ENCODE measurements at regions not wholly inside any gene's neighbourhood (a gene's known extent, or its start where the extent isn't known, plus 50 kb on each side); places are given as distances from the start of the nearest gene placed in this dataset.

DNA sequence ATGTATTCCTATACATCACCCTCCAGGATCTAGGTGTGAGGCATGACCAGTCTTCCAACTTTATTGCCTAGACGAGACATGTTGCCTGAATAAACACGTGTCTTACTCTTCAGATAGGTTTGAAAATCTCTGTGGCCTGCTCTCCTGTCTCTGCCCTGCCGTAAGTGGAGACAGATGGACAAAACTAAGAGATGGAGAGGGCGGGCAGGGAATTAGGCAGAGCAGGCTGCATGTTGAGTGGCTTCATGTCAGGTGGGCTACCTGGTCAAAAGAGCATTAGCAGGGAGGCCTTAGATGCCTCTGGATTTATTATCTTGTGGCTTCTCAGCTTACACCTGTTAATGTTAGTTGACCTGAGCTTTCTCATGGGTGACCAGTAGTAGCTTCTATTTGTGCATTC is 59.0 kb upstream of the TULP4 start:
- ATAC-seq (no peak), FAIRE-seq (no peak), DNase-seq (ENCODE audit: extremely low read depth in 1 of 4, low spot score in 3 of 4) (no peak)
- no peaks in the 10 kb centered on the region for H3K9me1 ChIP-seq (ENCODE audit: control insufficient read depth, insufficient read depth, low read length)
- in situ Hi-C loops (cut with MboI) (no loop called here), intact Hi-C loops (cut with micrococcal nuclease) (no loop called here)
- H2AFZ ChIP-seq (ENCODE audit: low read depth, low read length), result no peak overlapping the region
- H4K20me1 ChIP-seq (replicated peaks; ENCODE audit: control insufficient read depth, insufficient read depth, low read length), result no peaks in the 10 kb centered on the region
- BruUV-seq (replicated peaks), result no TSS peak
- H3K4me3 ChIP-seq, result no peak overlapping the region
- peaks cover 6% of the 10 kb centered on the region; the same call in 2 of the 3 replicates for H3K36me3 ChIP-seq (ENCODE audit: control insufficient read depth, insufficient read depth, low read length)
- POLR2A ChIA-PET, result interaction anchor here (0.6 to 0.8 kb wide), 2 partner anchors 21 to 768 kb away, joined by 3 read pairs; no protein-coding TSS in a partner anchor
- H3K4me2 ChIP-seq (ENCODE audit: insufficient read depth, low read length), result no peak overlapping the region
- H3K9me3 ChIP-seq (replicated peaks; ENCODE audit: control insufficient read depth, insufficient read depth, low read depth, low read length), result no peaks in the 10 kb centered on the region
- CTCF ChIA-PET (ENCODE audit: low intra/inter-chr PET ratio), result no interaction called here
- WGBS (ENCODE audit: insufficient coverage, low coverage, missing lambda C conversion rate), result 93% methylated on average over 4 of the region's 4 CpGs
- no peaks in the 10 kb centered on the region for H3K27me3 ChIP-seq (ENCODE audit: control insufficient read depth in 2 of 2, insufficient read depth in 2 of 2, low read length in 2 of 2)
- peaks cover 14% of the 10 kb centered on the region; the same call in 1 of the 3 replicates for H3K79me2 ChIP-seq (ENCODE audit: control insufficient read depth, insufficient read depth, low read length)
- H3K27ac ChIP-seq (ENCODE audit: extremely low read depth, low read depth, low read length), result no peak overlapping the region
- H3K9ac ChIP-seq (ENCODE audit: insufficient read depth in 1 of 2, low read depth in 2 of 2, low read length in 2 of 2), result no peak overlapping the region
- TF ChIP-seq CTBP1 (IDR thresholded peaks at IDR 0.05; ENCODE audit: borderline replicate concordance) (no peak), ZNF707 (CRISPR knock-in tag; conservative IDR thresholded peaks at IDR 0.05) (no peak), MYBL2 (IDR thresholded peaks at IDR 0.05; ENCODE audit: low read depth) (no peak), MYBL2 (CRISPR knock-in tag; IDR thresholded peaks at IDR 0.05; ENCODE audit: borderline replicate concordance) (no peak), POLR2A (conservative IDR thresholded peaks at IDR 0.05) (no peak)
- peaks cover 0 to 12% of the 10 kb centered on the region in 2 experiments; a peak in 3 of 5 replicates for H3K4me1 ChIP-seq (replicated peaks in 1 of 2; ENCODE audit: control insufficient read depth in 2 of 2, insufficient read depth in 2 of 2, low read length in 2 of 2)

DNA sequence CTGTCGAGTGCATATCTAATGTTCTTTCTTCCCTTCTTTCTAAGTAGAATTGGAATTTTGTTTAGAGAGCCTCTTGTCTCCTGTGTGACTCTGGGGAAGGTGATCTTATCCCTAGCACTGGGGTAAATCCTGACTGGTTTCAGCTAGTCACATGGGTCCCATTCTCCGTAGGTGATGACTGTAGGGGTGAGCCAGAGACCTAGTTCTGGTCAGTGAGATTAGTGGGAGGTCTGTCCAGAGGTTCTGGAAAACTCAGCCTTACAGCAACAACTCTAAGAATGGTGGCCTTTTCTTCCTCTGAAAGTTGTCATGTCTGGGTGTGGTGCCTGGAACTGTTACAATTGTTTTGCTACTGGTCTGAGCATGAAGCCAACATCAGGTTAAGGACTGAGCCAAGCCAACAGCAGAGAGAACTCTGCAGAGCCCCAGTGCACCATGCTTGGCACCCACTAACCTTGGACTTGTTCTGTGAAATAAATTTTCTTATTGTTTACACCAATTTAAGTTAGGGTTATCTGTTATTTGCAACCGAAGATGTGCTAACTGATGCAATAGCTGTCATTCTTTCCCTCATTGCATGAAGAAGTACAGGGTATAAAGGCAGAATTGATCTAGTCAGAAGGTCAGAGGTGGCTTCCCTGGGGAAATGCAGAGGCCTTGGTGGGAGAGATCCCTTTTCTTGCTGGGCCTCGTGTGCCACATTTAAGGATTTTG is 56.8 kb upstream of the TULP4 start:
- H3K36me3 ChIP-seq (ENCODE audit: control insufficient read depth, insufficient read depth, low read length), result peaks cover 6% of the 10 kb centered on the region; the same call in 2 of the 3 replicates
- no peak overlapping the region; a peak in 1 of 4 replicates for H3K9ac ChIP-seq (ENCODE audit: insufficient read depth in 1 of 2, low read depth in 2 of 2, low read length in 2 of 2)
- no peaks in the 10 kb centered on the region for H3K9me3 ChIP-seq (replicated peaks; ENCODE audit: control insufficient read depth, insufficient read depth, low read depth, low read length)
- in situ Hi-C loops (cut with MboI) (no loop called here), intact Hi-C loops (cut with micrococcal nuclease) (no loop called here)
- H3K79me2 ChIP-seq (ENCODE audit: control insufficient read depth, insufficient read depth, low read length), result peaks cover 20% of the 10 kb centered on the region; the same call in 1 of the 3 replicates
- H3K9me1 ChIP-seq (ENCODE audit: control insufficient read depth, insufficient read depth, low read length), result no peaks in the 10 kb centered on the region
- ChIA-PET CTCF (ENCODE audit: low intra/inter-chr PET ratio) (no interaction called here), POLR2A (interaction anchor here (0.7 kb wide), 2 partner anchors 9 to 26 kb away, joined by 3 read pairs; no protein-coding TSS in a partner anchor)
- H3K4me3 ChIP-seq, result no peak overlapping the region
- no peaks in the 10 kb centered on the region for H3K27me3 ChIP-seq (ENCODE audit: control insufficient read depth in 2 of 2, insufficient read depth in 2 of 2, low read length in 2 of 2)
- H3K4me2 ChIP-seq (ENCODE audit: insufficient read depth, low read length), result peak overlapping the region; percentile 38; the same call in 1 of the 2 replicates
- no peak overlapping the region for H3K27ac ChIP-seq (ENCODE audit: extremely low read depth, low read depth, low read length)
- no peaks in the 10 kb centered on the region for H4K20me1 ChIP-seq (replicated peaks; ENCODE audit: control insufficient read depth, insufficient read depth, low read length)
- H3K4me1 ChIP-seq (replicated peaks in 1 of 2; ENCODE audit: control insufficient read depth in 2 of 2, insufficient read depth in 2 of 2, low read length in 2 of 2), result peaks cover 0 to 12% of the 10 kb centered on the region in 2 experiments; a peak in 3 of 5 replicates
- WGBS (ENCODE audit: insufficient coverage, low coverage, missing lambda C conversion rate), result 22% methylated on average over 4 of the region's 4 CpGs
- ATAC-seq, result peak; percentile 93
- peak in 2 of 4 experiments; percentile 39 to 48 for DNase-seq (ENCODE audit: extremely low read depth in 1 of 4, low spot score in 3 of 4)
- H2AFZ ChIP-seq (ENCODE audit: low read depth, low read length), result no peak overlapping the region
- no TSS peak for BruUV-seq (replicated peaks)
- FAIRE-seq, result no peak
- TF ChIP-seq, protein P1, sequence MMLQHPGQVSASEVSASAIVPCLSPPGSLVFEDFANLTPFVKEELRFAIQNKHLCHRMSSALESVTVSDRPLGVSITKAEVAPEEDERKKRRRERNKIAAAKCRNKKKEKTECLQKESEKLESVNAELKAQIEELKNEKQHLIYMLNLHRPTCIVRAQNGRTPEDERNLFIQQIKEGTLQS (IDR thresholded peaks at IDR 0.05), result peak; percentile 44; the same call in 1 of the 2 replicates
- TF ChIP-seq, protein P1 (CRISPR knock-in tag; conservative IDR thresholded peaks at IDR 0.05), result no peak
- TF ChIP-seq TAF7 (tag; IDR thresholded peaks at IDR 0.05) (no peak), ZBED1 (IDR thresholded peaks at IDR 0.05) (no peak), NR2C1 (IDR thresholded peaks at IDR 0.05) (no peak), NR2C1 (tag; IDR thresholded peaks at IDR 0.05) (no peak), DPF2 (IDR thresholded peaks at IDR 0.05) (0 out of 2 replicates have a peak, but pooled peaks have one; percentile 11)
- TF ChIP-seq, protein P2, sequence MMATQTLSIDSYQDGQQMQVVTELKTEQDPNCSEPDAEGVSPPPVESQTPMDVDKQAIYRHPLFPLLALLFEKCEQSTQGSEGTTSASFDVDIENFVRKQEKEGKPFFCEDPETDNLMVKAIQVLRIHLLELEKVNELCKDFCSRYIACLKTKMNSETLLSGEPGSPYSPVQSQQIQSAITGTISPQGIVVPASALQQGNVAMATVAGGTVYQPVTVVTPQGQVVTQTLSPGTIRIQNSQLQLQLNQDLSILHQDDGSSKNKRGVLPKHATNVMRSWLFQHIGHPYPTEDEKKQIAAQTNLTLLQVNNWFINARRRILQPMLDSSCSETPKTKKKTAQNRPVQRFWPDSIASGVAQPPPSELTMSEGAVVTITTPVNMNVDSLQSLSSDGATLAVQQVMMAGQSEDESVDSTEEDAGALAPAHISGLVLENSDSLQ (IDR thresholded peaks at IDR 0.05), result peak; percentile 28; the same call in 1 of the 2 replicates
- TF ChIP-seq, protein P3, sequence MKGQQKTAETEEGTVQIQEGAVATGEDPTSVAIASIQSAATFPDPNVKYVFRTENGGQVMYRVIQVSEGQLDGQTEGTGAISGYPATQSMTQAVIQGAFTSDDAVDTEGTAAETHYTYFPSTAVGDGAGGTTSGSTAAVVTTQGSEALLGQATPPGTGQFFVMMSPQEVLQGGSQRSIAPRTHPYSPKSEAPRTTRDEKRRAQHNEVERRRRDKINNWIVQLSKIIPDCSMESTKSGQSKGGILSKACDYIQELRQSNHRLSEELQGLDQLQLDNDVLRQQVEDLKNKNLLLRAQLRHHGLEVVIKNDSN (CRISPR knock-in tag; IDR thresholded peaks at IDR 0.05), result peak; percentile 64
